H9 (cell line): ENCODE measurements at regions not wholly inside any gene's neighbourhood (a gene's known extent, or its start where the extent isn't known, plus 50 kb on each side); places are given as distances from the start of the nearest gene placed in this dataset.

Experiments
- DNase-seq: peaks from one replicate; pipeline ENCODE4 v3.0.0-alpha.2; 2017
- H2AFZ ChIP-seq: one replicate; pipeline ENCODE4 v1.6.1; 2013; ENCODE audit warnings: mild to moderate bottlenecking, low read length, control low read depth, moderate library complexity
- H2AK5ac ChIP-seq: 2 replicates; pipeline ENCODE4 v1.6.1; 2013; ENCODE audit warnings: low read length, control low read depth, mixed read lengths; ENCODE audit not compliant: insufficient read length
- H2BK120ac ChIP-seq: one replicate; pipeline ENCODE4 v1.6.1; 2013; ENCODE audit warnings: low read depth, mild to moderate bottlenecking, low read length, control low read depth, inconsistent platforms; ENCODE audit not compliant: poor library complexity, severe bottlenecking
- H2BK12ac ChIP-seq: 2 replicates; pipeline ENCODE4 v1.6.1; 2013; ENCODE audit warnings: low read length, control low read depth, mixed read lengths, low read depth; ENCODE audit not compliant: insufficient read length
- H2BK15ac ChIP-seq: 2 replicates; pipeline ENCODE4 v1.6.1; 2013; ENCODE audit warnings: low read depth, low read length, control low read depth
- H2BK20ac ChIP-seq: one replicate; pipeline ENCODE4 v1.6.1; 2013; ENCODE audit warnings: low read depth, mild to moderate bottlenecking, low read length, control low read depth, inconsistent platforms; ENCODE audit not compliant: poor library complexity, severe bottlenecking
- H2BK5ac ChIP-seq: 2 replicates; pipeline ENCODE4 v1.6.1; 2013; ENCODE audit warnings: low read length, control low read depth, mixed read lengths; ENCODE audit not compliant: insufficient read length
- H3K14ac ChIP-seq: 2 replicates; pipeline ENCODE4 v1.6.1; 2013; ENCODE audit warnings: low read length, control low read depth; ENCODE audit not compliant: insufficient read depth
- H3K18ac ChIP-seq: 2 replicates; pipeline ENCODE4 v1.6.1; 2013; ENCODE audit warnings: low read depth, mild to moderate bottlenecking, mixed read lengths, low read length, control low read depth; ENCODE audit not compliant: insufficient read length
- H3K23ac ChIP-seq: 2 replicates; pipeline ENCODE4 v1.6.1; 2013; ENCODE audit warnings: low read length, control low read depth, mixed read lengths, low read depth; ENCODE audit not compliant: insufficient read length
- H3K23me2 ChIP-seq: 2 replicates; pipeline ENCODE4 v1.6.1; 2013; ENCODE audit warnings: low read depth, mild to moderate bottlenecking, mixed read lengths, low read length, control low read depth; ENCODE audit not compliant: insufficient read length, poor library complexity, severe bottlenecking
- H3K27ac ChIP-seq: 2 replicates; pipeline ENCODE4 v1.5.1; 2013; ENCODE audit warnings: low read length, control low read depth, mixed read lengths, low read depth; ENCODE audit not compliant: insufficient read length
- H3K27me3 ChIP-seq: 2 replicates; pipeline ENCODE4 v1.6.1; 2013; ENCODE audit warnings: low read length, control low read depth, inconsistent platforms; ENCODE audit not compliant: insufficient read depth
- H3K4ac ChIP-seq: 2 replicates; pipeline ENCODE4 v1.6.1; 2013; ENCODE audit warnings: low read depth, mild to moderate bottlenecking, control low read depth, inconsistent platforms, low read length, moderate library complexity
- H3K4me1 ChIP-seq: 2 replicates; pipeline ENCODE4 v1.6.1; 2013; ENCODE audit warnings: low read length, control low read depth, inconsistent platforms; ENCODE audit not compliant: insufficient read depth
- H3K4me2 ChIP-seq: 2 replicates; pipeline ENCODE4 v1.6.1; 2013; ENCODE audit warnings: low read length, control low read depth, mixed read lengths; ENCODE audit not compliant: insufficient read length, insufficient read depth
- H3K56ac ChIP-seq: 2 replicates; pipeline ENCODE4 v1.6.1; 2013; ENCODE audit warnings: low read depth, mild to moderate bottlenecking, mixed read lengths, low read length, control low read depth; ENCODE audit not compliant: insufficient read length
- H3K79me1 ChIP-seq: 2 replicates; pipeline ENCODE4 v1.6.1; 2013; ENCODE audit warnings: low read depth, mild to moderate bottlenecking, moderate library complexity, low read length, control low read depth, inconsistent platforms; ENCODE audit not compliant: insufficient read depth, poor library complexity, severe bottlenecking
- H3K79me2 ChIP-seq: 2 replicates; pipeline ENCODE4 v1.6.1; 2013; ENCODE audit warnings: low read length, control low read depth, inconsistent platforms; ENCODE audit not compliant: insufficient read depth
- H3K9ac ChIP-seq: 2 replicates; pipeline ENCODE4 v1.6.1; 2013; ENCODE audit warnings: low read length, control low read depth, mixed read lengths; ENCODE audit not compliant: insufficient read length; ENCODE audit errors: extremely low read depth
- H3K9me3 ChIP-seq: one replicate; pipeline ENCODE4 v1.6.1; 2013; ENCODE audit warnings: low read depth, low read length, inconsistent platforms; ENCODE audit not compliant: control insufficient read depth
- H3T11ph ChIP-seq: one replicate; pipeline ENCODE4 v1.6.1; 2013; ENCODE audit warnings: mild to moderate bottlenecking, low read length, control low read depth, inconsistent platforms
- H4K20me1 ChIP-seq: one replicate; pipeline ENCODE4 v1.6.1; 2013; ENCODE audit not compliant: control insufficient read depth, insufficient read length, insufficient read depth
- H4K5ac ChIP-seq: 2 replicates; pipeline ENCODE4 v1.6.1; 2013; ENCODE audit warnings: low read depth, mild to moderate bottlenecking, mixed read lengths, low read length, control low read depth; ENCODE audit not compliant: insufficient read length
- H4K8ac ChIP-seq: replicated peaks from 2 replicates; pipeline ENCODE4 v1.6.1; 2013; ENCODE audit warnings: low read length, control low read depth, mixed read lengths, low read depth; ENCODE audit not compliant: insufficient read length
- H4K91ac ChIP-seq: 2 replicates; pipeline ENCODE4 v1.6.1; 2013; ENCODE audit warnings: low read depth, mild to moderate bottlenecking, moderate library complexity, mixed read lengths, low read length, control low read depth; ENCODE audit not compliant: insufficient read length
- H3K27ac Mint-ChIP-seq, 3 experiments: 2 replicates in 2 of 3; 3 replicates in 1 of 3; pipeline ENCODE4 v1.8.0; 2020 to 2021; ENCODE audit warnings: mixed read lengths in 3 of 3, mild to moderate bottlenecking in 1 of 3, moderate library complexity in 1 of 3
- H3K27me3 Mint-ChIP-seq: 2 replicates; pipeline ENCODE4 v1.8.0; 2021; ENCODE audit warnings: low read depth, mild to moderate bottlenecking, moderate library complexity, mixed read lengths
- H3K36me3 Mint-ChIP-seq, 3 experiments: 2 replicates in 2 of 3; 3 replicates in 1 of 3; pipeline ENCODE4 v1.8.0; 2020 to 2021; ENCODE audit warnings: low read depth in 3 of 3, mixed read lengths in 3 of 3; ENCODE audit not compliant: insufficient read depth in 1 of 3
- H3K4me1 Mint-ChIP-seq, 2 experiments: 2 replicates each; pipeline ENCODE4 v1.8.0; 2020; ENCODE audit warnings: mixed read lengths in 2 of 2
- H3K4me3 Mint-ChIP-seq, 2 experiments: 2 replicates in 1 of 2; 3 replicates in 1 of 2; pipeline ENCODE4 v1.8.0; 2020 to 2021; ENCODE audit warnings: mild to moderate bottlenecking in 2 of 2, mixed read lengths in 2 of 2, moderate library complexity in 1 of 2
- H3K9me3 Mint-ChIP-seq, 2 experiments: 2 replicates in 1 of 2; 3 replicates in 1 of 2; pipeline ENCODE4 v1.8.0; 2020; ENCODE audit warnings: mild to moderate bottlenecking in 2 of 2, mixed read lengths in 2 of 2, moderate library complexity in 1 of 2
- WGBS: extraction: QIAGEN DNeasy Blood & Tissue Kit; methylation state at CpG from one replicate; pipeline ENCODE4 v1.1.7; 2013; ENCODE audit warnings: missing lambda C conversion rate, low lambda C conversion rate, mixed read lengths; ENCODE audit not compliant: insufficient read length; ENCODE audit errors: extremely low coverage; 5-methylcytosine and 5-hydroxymethylcytosine counted together
- TF ChIP-seq, protein P1 (sequence below): fragments of 200-600 bp; sonication (generic); conservative IDR thresholded peaks from 3 replicates; pipeline ENCODE4 v1.8.0; 2021; ENCODE audit warnings: antibody characterized with exemption, mild to moderate bottlenecking

DNA sequence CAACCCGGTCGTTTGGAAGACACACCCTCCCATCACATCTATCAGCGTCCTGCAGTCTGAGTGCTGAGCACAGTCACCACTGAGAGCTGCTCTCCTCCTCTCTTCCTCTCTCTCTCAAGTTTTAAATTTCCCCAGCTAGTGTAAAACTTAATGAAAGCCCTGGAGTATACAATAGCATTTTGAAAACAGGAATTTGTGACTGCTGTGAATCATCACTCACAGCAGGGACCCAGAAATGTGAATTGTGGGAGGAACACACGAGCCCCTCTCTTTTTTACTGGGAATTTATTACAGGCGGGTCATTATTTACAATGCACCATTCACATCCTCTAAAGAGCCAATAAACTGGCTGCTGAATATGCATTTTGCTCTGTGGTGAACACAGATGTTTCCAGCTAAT is 185.0 kb upstream of the SMIM21 start:
- no peak overlapping the region for H3K14ac ChIP-seq
- no peak overlapping the region for H3K4me2 ChIP-seq
- H2BK20ac ChIP-seq, result no peak overlapping the region
- H3K56ac ChIP-seq, result no peak overlapping the region
- H2AK5ac ChIP-seq, result no peak overlapping the region
- no peak overlapping the region for H3K18ac ChIP-seq
- no peak overlapping the region for H2BK12ac ChIP-seq
- H2AFZ ChIP-seq, result no peak overlapping the region
- H3K9ac ChIP-seq, result no peak overlapping the region
- H2BK15ac ChIP-seq, result no peak overlapping the region
- no peak overlapping the region for H3K23ac ChIP-seq
- no peaks in the 10 kb centered on the region for H3K9me3 ChIP-seq
- no peak overlapping the region for H4K91ac ChIP-seq
- no peaks in the 10 kb centered on the region for H4K20me1 ChIP-seq
- no peak overlapping the region for H3K4ac ChIP-seq
- no peak overlapping the region for H3K27ac ChIP-seq
- H3K27me3 ChIP-seq, result no peaks in the 10 kb centered on the region
- no peaks in the 10 kb centered on the region for H3K36me3 Mint-ChIP-seq
- H3K4me3 Mint-ChIP-seq, result no peak overlapping the region
- no peak overlapping the region for H2BK5ac ChIP-seq
- no peaks in the 10 kb centered on the region for H3K9me3 Mint-ChIP-seq
- no peaks in the 10 kb centered on the region for H3K79me1 ChIP-seq
- no peak overlapping the region for H3T11ph ChIP-seq
- H3K27me3 Mint-ChIP-seq, result no peaks in the 10 kb centered on the region
- WGBS, result no CpG with 5 or more reads among the region's 5 CpGs
- H3K4me1 Mint-ChIP-seq, result peaks cover 4% of the 10 kb centered on the region in 2 experiments
- peaks cover 3% of the 10 kb centered on the region; the same call in 1 of the 2 replicates for H3K4me1 ChIP-seq
- no peak overlapping the region for H2BK120ac ChIP-seq
- no peak overlapping the region for H4K5ac ChIP-seq
- DNase-seq, result no peak
- H3K27ac Mint-ChIP-seq, result no peak overlapping the region
- no peaks in the 10 kb centered on the region for H3K23me2 ChIP-seq
- no peaks in the 10 kb centered on the region for H3K79me2 ChIP-seq
- no peak overlapping the region for H4K8ac ChIP-seq
- TF ChIP-seq, protein P1, sequence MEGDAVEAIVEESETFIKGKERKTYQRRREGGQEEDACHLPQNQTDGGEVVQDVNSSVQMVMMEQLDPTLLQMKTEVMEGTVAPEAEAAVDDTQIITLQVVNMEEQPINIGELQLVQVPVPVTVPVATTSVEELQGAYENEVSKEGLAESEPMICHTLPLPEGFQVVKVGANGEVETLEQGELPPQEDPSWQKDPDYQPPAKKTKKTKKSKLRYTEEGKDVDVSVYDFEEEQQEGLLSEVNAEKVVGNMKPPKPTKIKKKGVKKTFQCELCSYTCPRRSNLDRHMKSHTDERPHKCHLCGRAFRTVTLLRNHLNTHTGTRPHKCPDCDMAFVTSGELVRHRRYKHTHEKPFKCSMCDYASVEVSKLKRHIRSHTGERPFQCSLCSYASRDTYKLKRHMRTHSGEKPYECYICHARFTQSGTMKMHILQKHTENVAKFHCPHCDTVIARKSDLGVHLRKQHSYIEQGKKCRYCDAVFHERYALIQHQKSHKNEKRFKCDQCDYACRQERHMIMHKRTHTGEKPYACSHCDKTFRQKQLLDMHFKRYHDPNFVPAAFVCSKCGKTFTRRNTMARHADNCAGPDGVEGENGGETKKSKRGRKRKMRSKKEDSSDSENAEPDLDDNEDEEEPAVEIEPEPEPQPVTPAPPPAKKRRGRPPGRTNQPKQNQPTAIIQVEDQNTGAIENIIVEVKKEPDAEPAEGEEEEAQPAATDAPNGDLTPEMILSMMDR, result no peak
